HFFc6 (cell line): ENCODE measurements at regions not wholly inside any gene's neighbourhood (a gene's known extent, or its start where the extent isn't known, plus 50 kb on each side); places are given as distances from the start of the nearest gene placed in this dataset.
"Not testable (repeated sequence)": the region's sequence is repeated elsewhere in the genome, so short reads cannot be mapped to it uniquely, and the experiment has no call there.

ENCODE experiments used
- DNase-seq: peaks from one replicate; pipeline ENCODE4 v3.0.0-alpha.2; 2018
- H3K27ac Mint-ChIP-seq: 2 replicates; pipeline ENCODE4 v1.8.0; 2020; ENCODE audit warnings: mild to moderate bottlenecking, mixed read lengths
- H3K27me3 Mint-ChIP-seq: 2 replicates; pipeline ENCODE4 v1.8.0; 2021; ENCODE audit warnings: mild to moderate bottlenecking, moderate library complexity, mixed read lengths; ENCODE audit not compliant: insufficient read depth
- H3K36me3 Mint-ChIP-seq: 2 replicates; pipeline ENCODE4 v1.8.0; 2021; ENCODE audit warnings: low read depth, mixed read lengths
- H3K4me1 Mint-ChIP-seq: 2 replicates; pipeline ENCODE4 v1.8.0; 2020; ENCODE audit warnings: low read depth, mixed read lengths
- H3K4me3 Mint-ChIP-seq: 2 replicates; pipeline ENCODE4 v1.8.0; 2020; ENCODE audit warnings: mild to moderate bottlenecking, moderate library complexity, mixed read lengths
- H3K9me3 Mint-ChIP-seq: 2 replicates; pipeline ENCODE4 v1.8.0; 2020; ENCODE audit warnings: mild to moderate bottlenecking, mixed read lengths
- CTCF ChIP-seq: fragments of 200-600 bp; sonication (generic); IDR thresholded peaks from 2 replicates; pipeline ENCODE4 v1.5.0; 2021; ENCODE audit warnings: antibody characterized with exemption, mild to moderate bottlenecking

- H3K4me3 Mint-ChIP-seq, result no peak overlapping the region
These were observed 93.8 kb upstream of the SVIL start for GRCh38 chr10:29728541-29729049.

GRCh38 chr10:29725927-29726326, 91.2 kb upstream of the SVIL start:
- H3K27me3 Mint-ChIP-seq, result peaks cover 36% of the 10 kb centered on the region
- H3K36me3 Mint-ChIP-seq, H3K4me1 Mint-ChIP-seq, H3K4me3 Mint-ChIP-seq, DNase-seq, H3K27ac Mint-ChIP-seq, H3K9me3 Mint-ChIP-seq: not testable (repeated sequence)

More at GRCh38 chr10:29728541-29729049, 93.8 kb upstream of the SVIL start:
- Mint-ChIP-seq H3K27me3 (peaks cover 48% of the 10 kb centered on the region), H3K9me3 (no peaks in the 10 kb centered on the region), H3K36me3 (no peaks in the 10 kb centered on the region), H3K27ac (no peak overlapping the region), H3K4me1 (no peaks in the 10 kb centered on the region)
- no peak for DNase-seq
- TF ChIP-seq CTCF, result no peak

GRCh38 chr10:29725133-29725720, 90.5 kb upstream of the SVIL start:
- TF ChIP-seq CTCF, result no peak
- Mint-ChIP-seq H3K9me3 (peaks cover 6% of the 10 kb centered on the region; the same call in 1 of the 2 replicates), H3K4me1 (no peaks in the 10 kb centered on the region), H3K36me3 (no peaks in the 10 kb centered on the region), H3K27me3 (peaks cover 37% of the 10 kb centered on the region), H3K27ac (no peak overlapping the region), H3K4me3 (no peak overlapping the region)
- no peak for DNase-seq

GRCh38 chr10:29723726-29724125, 89.0 kb upstream of the SVIL start:
- DNase-seq, result no peak
- Mint-ChIP-seq H3K36me3 (peaks cover 7% of the 10 kb centered on the region; the same call in 1 of the 2 replicates), H3K4me3 (no peak overlapping the region), H3K27ac (no peak overlapping the region), H3K27me3 (peaks cover 30% of the 10 kb centered on the region), H3K9me3 (peaks cover 21% of the 10 kb centered on the region), H3K4me1 (no peaks in the 10 kb centered on the region)
- no peak for TF ChIP-seq CTCF

- peaks cover 7% of the 10 kb centered on the region; the same call in 1 of the 2 replicates for H3K36me3 Mint-ChIP-seq
- TF ChIP-seq CTCF, result no peak
- H3K4me3 Mint-ChIP-seq, result no peak overlapping the region
- peaks cover 20% of the 10 kb centered on the region for H3K27me3 Mint-ChIP-seq
- H3K27ac Mint-ChIP-seq, result no peak overlapping the region
- no peaks in the 10 kb centered on the region for H3K4me1 Mint-ChIP-seq
- H3K9me3 Mint-ChIP-seq, result peaks cover 26% of the 10 kb centered on the region
- DNase-seq, result no peak
These were observed 88.0 kb upstream of the SVIL start for GRCh38 chr10:29722777-29723176.

- no peak overlapping the region for H3K4me3 Mint-ChIP-seq
These were observed 85.4 kb upstream of the SVIL start for GRCh38 chr10:29720149-29720548.

More at GRCh38 chr10:29720149-29720548, 85.4 kb upstream of the SVIL start:
- Mint-ChIP-seq H3K36me3 (peaks cover 7% of the 10 kb centered on the region; the same call in 1 of the 2 replicates), H3K27ac (no peak overlapping the region), H3K4me1 (no peaks in the 10 kb centered on the region), H3K9me3 (peaks cover 26% of the 10 kb centered on the region), H3K27me3 (peaks cover 4% of the 10 kb centered on the region)
- TF ChIP-seq CTCF, result no peak
- DNase-seq, result no peak
